ENCODE measurements at regions not wholly inside any gene's neighbourhood (a gene's known extent, or its start where the extent isn't known, plus 50 kb on each side); places are given as distances from the start of the nearest gene placed in this dataset.
A peak's percentile ranks its signal among the peaks of the same experiment; 100 is the strongest.

GRCh38 chr2:41710944-41711343, 336.9 kb upstream of the PKDCC start (continued):
- no peak for TF ChIP-seq SP1 (IDR thresholded peaks at IDR 0.05)

- peak in 1 of 2 donors; percentile 8 for TF ChIP-seq HNF4A (conservative IDR thresholded peaks at IDR 0.05)
- TF ChIP-seq FOXA2 (IDR thresholded peaks at IDR 0.05) = no peak
- no peak for TF ChIP-seq RAD21 (IDR thresholded peaks at IDR 0.05)
- no peaks in the 10 kb centered on the region for H3K9me3 ChIP-seq (ENCODE audit: control insufficient read depth in 4 of 4, low read length in 3 of 4)
- no peak overlapping the region for H3K4me3 ChIP-seq (ENCODE audit: low read depth in 1 of 3, low read length in 3 of 3)
- no peak overlapping the region for H3K27ac ChIP-seq (ENCODE audit: low read depth in 1 of 2, low read length in 2 of 2)
- no peaks in the 10 kb centered on the region for H3K27me3 ChIP-seq (ENCODE audit: control insufficient read depth in 4 of 4, insufficient read depth in 4 of 4, low read length in 3 of 4)
- no peaks in the 10 kb centered on the region for H3K36me3 ChIP-seq (ENCODE audit: control insufficient read depth in 4 of 4, insufficient read depth in 3 of 4, low read depth in 1 of 4, low read length in 3 of 4)
- no peak overlapping the region for H3K9ac ChIP-seq (ENCODE audit: low read depth in 1 of 2, low read length in 2 of 2)
- WGBS = 93% methylated on average over 2 of the region's 2 CpGs
- H3K4me1 ChIP-seq (ENCODE audit: control insufficient read depth in 4 of 4, insufficient read depth in 4 of 4, low read length in 3 of 4) = peaks cover 0 to 8% (median 7%) of the 10 kb centered on the region in 4 donors
- no peak for DNase-seq (ENCODE audit: low spot score)
These were observed 336.1 kb upstream of the PKDCC start for GRCh38 chr2:41711736-41712135.

GRCh38 chr2:41716497-41716896, 331.3 kb upstream of the PKDCC start:
- H3K9me3 ChIP-seq (ENCODE audit: control insufficient read depth in 4 of 4, low read length in 3 of 4) = no peaks in the 10 kb centered on the region
- no peak overlapping the region for H3K27ac ChIP-seq (ENCODE audit: low read depth in 1 of 2, low read length in 2 of 2)
- H3K36me3 ChIP-seq (ENCODE audit: control insufficient read depth in 4 of 4, insufficient read depth in 3 of 4, low read depth in 1 of 4, low read length in 3 of 4) = no peaks in the 10 kb centered on the region
- H3K4me1 ChIP-seq (ENCODE audit: control insufficient read depth in 4 of 4, insufficient read depth in 4 of 4, low read length in 3 of 4) = peaks cover 0 to 21% (median 15%) of the 10 kb centered on the region in 4 donors
- no peak overlapping the region for H3K9ac ChIP-seq (ENCODE audit: low read depth in 1 of 2, low read length in 2 of 2)
- no peak for DNase-seq (ENCODE audit: low spot score)
- TF ChIP-seq RAD21 (IDR thresholded peaks at IDR 0.05) (no peak), SP1 (IDR thresholded peaks at IDR 0.05) (no peak), FOXA2 (IDR thresholded peaks at IDR 0.05) (no peak), FOXA1 (IDR thresholded peaks at IDR 0.05) (no peak), TAF1 (conservative IDR thresholded peaks at IDR 0.05) (no peak)
- TF ChIP-seq, protein P1, sequence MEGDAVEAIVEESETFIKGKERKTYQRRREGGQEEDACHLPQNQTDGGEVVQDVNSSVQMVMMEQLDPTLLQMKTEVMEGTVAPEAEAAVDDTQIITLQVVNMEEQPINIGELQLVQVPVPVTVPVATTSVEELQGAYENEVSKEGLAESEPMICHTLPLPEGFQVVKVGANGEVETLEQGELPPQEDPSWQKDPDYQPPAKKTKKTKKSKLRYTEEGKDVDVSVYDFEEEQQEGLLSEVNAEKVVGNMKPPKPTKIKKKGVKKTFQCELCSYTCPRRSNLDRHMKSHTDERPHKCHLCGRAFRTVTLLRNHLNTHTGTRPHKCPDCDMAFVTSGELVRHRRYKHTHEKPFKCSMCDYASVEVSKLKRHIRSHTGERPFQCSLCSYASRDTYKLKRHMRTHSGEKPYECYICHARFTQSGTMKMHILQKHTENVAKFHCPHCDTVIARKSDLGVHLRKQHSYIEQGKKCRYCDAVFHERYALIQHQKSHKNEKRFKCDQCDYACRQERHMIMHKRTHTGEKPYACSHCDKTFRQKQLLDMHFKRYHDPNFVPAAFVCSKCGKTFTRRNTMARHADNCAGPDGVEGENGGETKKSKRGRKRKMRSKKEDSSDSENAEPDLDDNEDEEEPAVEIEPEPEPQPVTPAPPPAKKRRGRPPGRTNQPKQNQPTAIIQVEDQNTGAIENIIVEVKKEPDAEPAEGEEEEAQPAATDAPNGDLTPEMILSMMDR (IDR thresholded peaks at IDR 0.05; ENCODE audit: low read depth, low read length, missing input control) = no peak
- 95% methylated on average over 5 of the region's 5 CpGs for WGBS
- no peak overlapping the region for H3K4me3 ChIP-seq (ENCODE audit: low read depth in 1 of 3, low read length in 3 of 3)
- no peaks in the 10 kb centered on the region for H3K27me3 ChIP-seq (ENCODE audit: control insufficient read depth in 4 of 4, insufficient read depth in 4 of 4, low read length in 3 of 4)

DNA sequence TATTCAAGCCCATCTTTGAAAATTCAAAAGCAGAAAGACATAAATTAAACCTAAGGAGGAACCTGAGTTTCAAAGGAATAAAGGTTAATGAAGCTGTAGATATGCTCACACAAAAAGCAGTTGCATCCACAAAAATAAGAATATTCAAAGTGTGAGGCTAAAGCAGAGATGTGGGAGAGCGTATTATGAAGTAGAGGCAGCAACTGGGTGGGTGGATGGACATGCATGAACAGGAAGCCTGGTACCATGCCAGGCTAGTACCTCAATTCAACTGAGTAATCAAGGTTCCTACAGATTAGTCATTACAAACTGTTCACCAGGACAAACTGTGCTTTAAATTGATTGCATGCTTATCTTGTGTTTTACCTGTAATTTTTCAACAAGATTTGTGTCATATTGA, 330.0 kb upstream of the PKDCC start:
- WGBS = 92% methylated on average over 1 of the region's 1 CpG
- no peak overlapping the region for H3K4me3 ChIP-seq (ENCODE audit: low read depth in 1 of 3, low read length in 3 of 3)
- no peak for DNase-seq (ENCODE audit: low spot score)
- no peaks in the 10 kb centered on the region for H3K36me3 ChIP-seq (ENCODE audit: control insufficient read depth in 4 of 4, insufficient read depth in 3 of 4, low read depth in 1 of 4, low read length in 3 of 4)
- peaks cover 0 to 30% (median 20%) of the 10 kb centered on the region in 4 donors for H3K4me1 ChIP-seq (ENCODE audit: control insufficient read depth in 4 of 4, insufficient read depth in 4 of 4, low read length in 3 of 4)
- H3K9me3 ChIP-seq (ENCODE audit: control insufficient read depth in 4 of 4, low read length in 3 of 4) = no peaks in the 10 kb centered on the region
- H3K27me3 ChIP-seq (ENCODE audit: control insufficient read depth in 4 of 4, insufficient read depth in 4 of 4, low read length in 3 of 4) = no peaks in the 10 kb centered on the region
- H3K9ac ChIP-seq (ENCODE audit: low read depth in 1 of 2, low read length in 2 of 2) = no peak overlapping the region
- H3K27ac ChIP-seq (ENCODE audit: low read depth in 1 of 2, low read length in 2 of 2) = no peak overlapping the region
- TF ChIP-seq NR2F2 (IDR thresholded peaks at IDR 0.05) = no peak
- TF ChIP-seq, protein P2, sequence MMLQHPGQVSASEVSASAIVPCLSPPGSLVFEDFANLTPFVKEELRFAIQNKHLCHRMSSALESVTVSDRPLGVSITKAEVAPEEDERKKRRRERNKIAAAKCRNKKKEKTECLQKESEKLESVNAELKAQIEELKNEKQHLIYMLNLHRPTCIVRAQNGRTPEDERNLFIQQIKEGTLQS (IDR thresholded peaks at IDR 0.05) = no peak
- TF ChIP-seq GABPA (IDR thresholded peaks at IDR 0.05 in 1 of 2, conservative IDR thresholded peaks at IDR 0.05 in 1 of 2) = no peak
- TF ChIP-seq HNF4A (conservative IDR thresholded peaks at IDR 0.05) = no peak
- no peak for TF ChIP-seq FOXA1 (IDR thresholded peaks at IDR 0.05)
- no peak for TF ChIP-seq HNF4G (IDR thresholded peaks at IDR 0.05)
- TF ChIP-seq RXRA (IDR thresholded peaks at IDR 0.05) = no peak
- no peak for TF ChIP-seq RAD21 (IDR thresholded peaks at IDR 0.05)
- TF ChIP-seq, protein P3, sequence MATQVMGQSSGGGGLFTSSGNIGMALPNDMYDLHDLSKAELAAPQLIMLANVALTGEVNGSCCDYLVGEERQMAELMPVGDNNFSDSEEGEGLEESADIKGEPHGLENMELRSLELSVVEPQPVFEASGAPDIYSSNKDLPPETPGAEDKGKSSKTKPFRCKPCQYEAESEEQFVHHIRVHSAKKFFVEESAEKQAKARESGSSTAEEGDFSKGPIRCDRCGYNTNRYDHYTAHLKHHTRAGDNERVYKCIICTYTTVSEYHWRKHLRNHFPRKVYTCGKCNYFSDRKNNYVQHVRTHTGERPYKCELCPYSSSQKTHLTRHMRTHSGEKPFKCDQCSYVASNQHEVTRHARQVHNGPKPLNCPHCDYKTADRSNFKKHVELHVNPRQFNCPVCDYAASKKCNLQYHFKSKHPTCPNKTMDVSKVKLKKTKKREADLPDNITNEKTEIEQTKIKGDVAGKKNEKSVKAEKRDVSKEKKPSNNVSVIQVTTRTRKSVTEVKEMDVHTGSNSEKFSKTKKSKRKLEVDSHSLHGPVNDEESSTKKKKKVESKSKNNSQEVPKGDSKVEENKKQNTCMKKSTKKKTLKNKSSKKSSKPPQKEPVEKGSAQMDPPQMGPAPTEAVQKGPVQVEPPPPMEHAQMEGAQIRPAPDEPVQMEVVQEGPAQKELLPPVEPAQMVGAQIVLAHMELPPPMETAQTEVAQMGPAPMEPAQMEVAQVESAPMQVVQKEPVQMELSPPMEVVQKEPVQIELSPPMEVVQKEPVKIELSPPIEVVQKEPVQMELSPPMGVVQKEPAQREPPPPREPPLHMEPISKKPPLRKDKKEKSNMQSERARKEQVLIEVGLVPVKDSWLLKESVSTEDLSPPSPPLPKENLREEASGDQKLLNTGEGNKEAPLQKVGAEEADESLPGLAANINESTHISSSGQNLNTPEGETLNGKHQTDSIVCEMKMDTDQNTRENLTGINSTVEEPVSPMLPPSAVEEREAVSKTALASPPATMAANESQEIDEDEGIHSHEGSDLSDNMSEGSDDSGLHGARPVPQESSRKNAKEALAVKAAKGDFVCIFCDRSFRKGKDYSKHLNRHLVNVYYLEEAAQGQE (IDR thresholded peaks at IDR 0.05) = no peak
- TF ChIP-seq, protein P4, sequence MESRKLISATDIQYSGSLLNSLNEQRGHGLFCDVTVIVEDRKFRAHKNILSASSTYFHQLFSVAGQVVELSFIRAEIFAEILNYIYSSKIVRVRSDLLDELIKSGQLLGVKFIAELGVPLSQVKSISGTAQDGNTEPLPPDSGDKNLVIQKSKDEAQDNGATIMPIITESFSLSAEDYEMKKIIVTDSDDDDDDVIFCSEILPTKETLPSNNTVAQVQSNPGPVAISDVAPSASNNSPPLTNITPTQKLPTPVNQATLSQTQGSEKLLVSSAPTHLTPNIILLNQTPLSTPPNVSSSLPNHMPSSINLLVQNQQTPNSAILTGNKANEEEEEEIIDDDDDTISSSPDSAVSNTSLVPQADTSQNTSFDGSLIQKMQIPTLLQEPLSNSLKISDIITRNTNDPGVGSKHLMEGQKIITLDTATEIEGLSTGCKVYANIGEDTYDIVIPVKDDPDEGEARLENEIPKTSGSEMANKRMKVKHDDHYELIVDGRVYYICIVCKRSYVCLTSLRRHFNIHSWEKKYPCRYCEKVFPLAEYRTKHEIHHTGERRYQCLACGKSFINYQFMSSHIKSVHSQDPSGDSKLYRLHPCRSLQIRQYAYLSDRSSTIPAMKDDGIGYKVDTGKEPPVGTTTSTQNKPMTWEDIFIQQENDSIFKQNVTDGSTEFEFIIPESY (IDR thresholded peaks at IDR 0.05) = no peak
- TF ChIP-seq JUND (IDR thresholded peaks at IDR 0.05) = no peak
- no peak for TF ChIP-seq MAX (IDR thresholded peaks at IDR 0.05)
- TF ChIP-seq YY1 (IDR thresholded peaks at IDR 0.05) = no peak
- TF ChIP-seq, protein P1 (IDR thresholded peaks at IDR 0.05; ENCODE audit: low read depth, low read length, missing input control) = no peak
- TF ChIP-seq SP1 (IDR thresholded peaks at IDR 0.05) = no peak
